Right lobe of liver (tissue), 6 donors: ENCODE measurements at regions not wholly inside any gene's neighbourhood (a gene's known extent, or its start where the extent isn't known, plus 50 kb on each side); places are given as distances from the start of the nearest gene placed in this dataset.
A peak's percentile ranks its signal among the peaks of the same experiment; 100 is the strongest.

ENCODE experiments used
- ATAC-seq, 4 donors: fragments of 200-7000 bp; cut with Tn5 transposase; one replicate each; pipeline ENCODE4 v1.9.1; 2020; ENCODE audit warnings: mild to moderate bottlenecking in 4 of 4, moderate library complexity in 4 of 4
- DNase-seq, 3 donors: peaks; one replicate each; pipeline ENCODE4 v3.0.0-alpha.2; 2020
- H3K27ac ChIP-seq, 3 donors: fragments of 200-600 bp; one replicate each; pipeline ENCODE4 v1.8.0; 2022
- H3K27me3 ChIP-seq, 2 donors: fragments of 200-600 bp; one replicate each; pipeline ENCODE4 v1.8.0; 2022
- H3K36me3 ChIP-seq, 4 donors: fragments of 200-600 bp; sonication (generic) in 1 of 4; one replicate each; pipeline versions ENCODE4 v1.5.1 to v1.8.0; 2017 to 2022; ENCODE audit warnings: control low read depth in 1 of 4
- H3K4me1 ChIP-seq, 4 donors: fragments of 200-600 bp; sonication (generic) in 1 of 4; one replicate each; pipeline versions ENCODE4 v1.5.1 to v1.8.0; 2017 to 2022; ENCODE audit warnings: control low read depth in 1 of 4
- H3K4me3 ChIP-seq, 3 donors: fragments of 200-600 bp; one replicate each; pipeline ENCODE4 v1.8.0; 2022
- H3K9me3 ChIP-seq, 4 donors: fragments of 200-600 bp; sonication (generic) in 1 of 4; one replicate each; pipeline versions ENCODE4 v1.5.1 to v1.8.0; 2017 to 2022; ENCODE audit warnings: control low read depth in 1 of 4
- POLR2A ChIP-seq: fragments of 450-650 bp; IDR thresholded peaks from one replicate; pipeline ENCODE4 v1.6.1; 2017; ENCODE audit warnings: antibody characterized with exemption, mild to moderate bottlenecking
- WGBS: methylation state at CpG from one replicate; pipeline ENCODE4 v1.1.6; 2018; ENCODE audit warnings: low coverage, low lambda C conversion rate; ENCODE audit not compliant: insufficient coverage; ENCODE audit errors: missing lambda C conversion rate; 5-methylcytosine and 5-hydroxymethylcytosine counted together
- intact Hi-C, 2 donors: fragments of 100-400 bp; cut with DNase I; formaldehyde crosslinking; loops; one replicate each; pipeline versions ENCODE4 v1.11.2 to v1.14.1; 2022
- TF ChIP-seq, protein P1 (sequence below), 4 donors: fragments of 200-600 bp in 3 of 4; fragments of 450-650 bp in 1 of 4; IDR thresholded peaks; one replicate each; pipeline versions ENCODE4 v1.5.1 to v1.8.0; 2016 to 2022; ENCODE audit warnings: antibody characterized with exemption in 4 of 4, mild to moderate bottlenecking in 2 of 4
- donor health status: DM: no; HTN: yes; CAD: no.
- donor health status: DM: no; HTN: no; CAD: no.
- donor health status: DM: no; HTN: no; CAD: no.
- donor health status: DM: no; HTN: yes; CAD: no.
- donor health status: DM: no; HTN: yes; CAD: no.

DNA sequence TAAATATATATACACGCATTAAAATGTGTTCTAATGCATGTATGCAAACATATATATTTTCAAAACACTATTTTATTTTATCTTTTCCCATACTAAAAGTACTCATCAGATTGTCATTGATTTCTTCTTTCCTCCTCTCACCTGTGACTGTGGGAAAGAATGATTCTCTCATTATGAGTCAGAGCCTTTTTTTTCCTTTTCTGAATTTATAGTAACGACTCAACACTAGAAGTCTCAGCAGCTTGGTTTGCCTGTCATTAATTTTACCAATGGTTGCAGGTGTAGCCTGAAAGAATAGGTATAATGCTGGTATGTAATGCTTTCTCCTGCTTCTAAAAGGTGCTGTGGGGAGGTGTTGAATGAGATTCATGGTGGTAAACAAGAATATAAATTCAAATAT is 328.7 kb downstream of the UTRN start:
- intact Hi-C loops: no loop called here
- 29% methylated on average over 2 of the region's 2 CpGs for WGBS
- no peak for ATAC-seq
- TF ChIP-seq POLR2A: no peak
- TF ChIP-seq, protein P1, sequence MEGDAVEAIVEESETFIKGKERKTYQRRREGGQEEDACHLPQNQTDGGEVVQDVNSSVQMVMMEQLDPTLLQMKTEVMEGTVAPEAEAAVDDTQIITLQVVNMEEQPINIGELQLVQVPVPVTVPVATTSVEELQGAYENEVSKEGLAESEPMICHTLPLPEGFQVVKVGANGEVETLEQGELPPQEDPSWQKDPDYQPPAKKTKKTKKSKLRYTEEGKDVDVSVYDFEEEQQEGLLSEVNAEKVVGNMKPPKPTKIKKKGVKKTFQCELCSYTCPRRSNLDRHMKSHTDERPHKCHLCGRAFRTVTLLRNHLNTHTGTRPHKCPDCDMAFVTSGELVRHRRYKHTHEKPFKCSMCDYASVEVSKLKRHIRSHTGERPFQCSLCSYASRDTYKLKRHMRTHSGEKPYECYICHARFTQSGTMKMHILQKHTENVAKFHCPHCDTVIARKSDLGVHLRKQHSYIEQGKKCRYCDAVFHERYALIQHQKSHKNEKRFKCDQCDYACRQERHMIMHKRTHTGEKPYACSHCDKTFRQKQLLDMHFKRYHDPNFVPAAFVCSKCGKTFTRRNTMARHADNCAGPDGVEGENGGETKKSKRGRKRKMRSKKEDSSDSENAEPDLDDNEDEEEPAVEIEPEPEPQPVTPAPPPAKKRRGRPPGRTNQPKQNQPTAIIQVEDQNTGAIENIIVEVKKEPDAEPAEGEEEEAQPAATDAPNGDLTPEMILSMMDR (IDR thresholded peaks at IDR 0.05): no peak
- no peak overlapping the region for H3K27ac ChIP-seq
- H3K4me3 ChIP-seq: no peak overlapping the region
- no peaks in the 10 kb centered on the region for H3K27me3 ChIP-seq
- H3K9me3 ChIP-seq: no peaks in the 10 kb centered on the region
- no peak for DNase-seq
- no peaks in the 10 kb centered on the region for H3K4me1 ChIP-seq
- H3K36me3 ChIP-seq: no peaks in the 10 kb centered on the region

DNA sequence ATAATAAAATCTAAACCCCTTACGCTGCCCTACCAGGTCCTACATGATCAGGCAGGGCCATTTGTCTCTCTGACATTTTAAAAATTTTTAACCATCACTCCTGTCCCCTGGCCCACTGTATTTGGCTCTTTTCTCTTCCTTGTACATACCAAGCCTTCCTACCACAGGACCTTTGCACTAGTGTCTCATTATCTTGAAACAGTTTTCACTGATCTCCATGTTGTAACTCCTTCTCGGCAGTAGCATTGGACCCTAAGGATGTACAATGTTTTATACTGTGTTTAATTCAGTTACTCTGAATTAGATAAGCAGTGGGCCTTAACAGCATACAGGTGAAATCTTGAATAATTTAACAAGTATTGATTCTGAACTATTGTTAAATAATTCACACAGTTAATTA is 330.7 kb downstream of the UTRN start:
- H3K4me1 ChIP-seq: no peaks in the 10 kb centered on the region
- no peaks in the 10 kb centered on the region for H3K27me3 ChIP-seq
- DNase-seq (no peak), ATAC-seq (no peak)
- H3K4me3 ChIP-seq: no peak overlapping the region
- H3K9me3 ChIP-seq: no peaks in the 10 kb centered on the region
- TF ChIP-seq POLR2A: no peak
- TF ChIP-seq, protein P1 (IDR thresholded peaks at IDR 0.05): no peak
- intact Hi-C loops: no loop called here
- WGBS: 88% methylated on average over 2 of the region's 2 CpGs
- H3K27ac ChIP-seq: no peak overlapping the region
- H3K36me3 ChIP-seq: no peaks in the 10 kb centered on the region

DNA sequence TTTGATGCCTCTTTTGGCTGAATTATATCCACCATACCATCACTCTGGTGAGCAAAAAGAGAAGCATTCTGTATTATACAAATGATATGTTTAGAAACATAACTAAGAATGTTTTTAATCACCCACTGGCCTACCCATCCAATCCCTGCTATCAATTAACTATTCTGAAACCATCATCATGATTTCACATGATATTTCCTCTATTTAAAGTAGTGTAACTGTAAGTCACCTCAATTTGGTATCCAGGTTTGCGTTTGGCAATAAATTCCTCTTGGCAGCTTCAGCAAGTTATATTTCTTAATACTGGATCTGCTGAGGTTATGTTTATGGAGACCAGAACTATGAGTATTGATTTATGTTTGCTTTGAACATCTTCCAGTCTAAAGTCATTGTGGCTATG is 332.1 kb downstream of the UTRN start:
- ATAC-seq: peak in 1 of 4 donors; percentile 27
- Histone ChIP-seq H3K4me1 (no peaks in the 10 kb centered on the region), H3K27ac (no peak overlapping the region), H3K27me3 (no peaks in the 10 kb centered on the region), H3K36me3 (no peaks in the 10 kb centered on the region), H3K9me3 (no peaks in the 10 kb centered on the region), H3K4me3 (no peak overlapping the region)
- TF ChIP-seq POLR2A: no peak
- TF ChIP-seq, protein P1 (IDR thresholded peaks at IDR 0.05): no peak
- WGBS: 33% methylated on average over 1 of the region's 1 CpG
- intact Hi-C loops: no loop called here
- DNase-seq: no peak

DNA sequence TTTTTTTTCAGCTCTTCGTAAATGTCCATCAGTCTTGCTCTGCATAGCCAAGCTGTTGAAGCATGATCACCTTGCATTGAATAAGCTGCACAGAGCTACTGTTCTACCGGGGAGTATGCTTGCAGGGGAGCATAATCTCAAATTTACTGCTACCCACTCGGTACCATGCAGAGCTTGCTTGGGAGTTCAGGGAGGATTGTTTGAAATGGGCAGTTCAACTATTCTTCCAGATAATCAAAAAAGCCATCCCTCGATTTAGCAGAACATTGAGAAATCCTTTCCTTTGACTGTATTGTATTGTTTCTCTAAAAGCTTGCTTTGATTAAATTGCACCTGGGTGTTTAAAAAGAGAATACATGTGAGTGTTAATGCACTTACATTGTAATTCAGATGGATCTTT is 332.6 kb downstream of the UTRN start:
- Histone ChIP-seq H3K4me3 (no peak overlapping the region), H3K27me3 (no peaks in the 10 kb centered on the region), H3K36me3 (no peaks in the 10 kb centered on the region), H3K27ac (no peak overlapping the region), H3K9me3 (no peaks in the 10 kb centered on the region), H3K4me1 (no peaks in the 10 kb centered on the region)
- intact Hi-C loops: no loop called here
- no peak for TF ChIP-seq POLR2A
- TF ChIP-seq, protein P1 (IDR thresholded peaks at IDR 0.05): no peak
- DNase-seq (no peak), ATAC-seq (no peak)
- 80% methylated on average over 1 of the region's 4 CpGs for WGBS

DNA sequence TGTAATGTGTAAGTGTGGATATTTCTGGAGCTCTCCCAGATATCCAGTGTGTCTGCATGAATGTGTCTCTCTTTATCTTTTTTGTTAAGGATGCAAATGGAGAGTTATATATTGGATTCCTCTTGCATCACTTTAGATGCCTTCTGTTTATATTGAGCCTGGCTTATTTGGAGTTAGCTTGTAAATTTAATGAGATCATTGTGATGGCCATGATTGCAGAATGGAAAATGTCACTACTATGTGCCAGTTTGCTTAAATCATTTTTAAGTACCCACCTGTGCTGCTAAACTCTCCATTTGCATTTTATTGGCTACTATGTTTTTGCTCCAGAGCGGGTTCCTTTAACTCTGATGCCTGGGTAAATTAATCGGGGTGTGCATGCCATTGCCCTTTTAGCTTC is 334.8 kb downstream of the UTRN start:
- no peaks in the 10 kb centered on the region for H3K9me3 ChIP-seq
- intact Hi-C loops: no loop called here
- no peak for DNase-seq
- ATAC-seq: no peak
- no peak overlapping the region for H3K27ac ChIP-seq
- TF ChIP-seq, protein P1 (IDR thresholded peaks at IDR 0.05): no peak
- no peak for TF ChIP-seq POLR2A
- H3K4me1 ChIP-seq: no peaks in the 10 kb centered on the region
- H3K4me3 ChIP-seq: no peak overlapping the region
- no peaks in the 10 kb centered on the region for H3K36me3 ChIP-seq
- WGBS: 88% methylated on average over 2 of the region's 2 CpGs
- H3K27me3 ChIP-seq: no peaks in the 10 kb centered on the region
